HG03457 (cell line): ENCODE measurements at regions not wholly inside any gene's neighbourhood (a gene's known extent, or its start where the extent isn't known, plus 50 kb on each side); places are given as distances from the start of the nearest gene placed in this dataset.

Source experiments
- ATAC-seq: cut with Tn5 transposase; IDR thresholded peaks from one replicate; pipeline ENCODE4 v1.9.1; 2021; ENCODE audit warnings: moderate number of reproducible peaks; ENCODE audit not compliant: unreplicated experiment

- no peak for ATAC-seq
Measured at GRCh38 chr5:96247097-96247701, 185.8 kb downstream of the PCSK1 start.

- ATAC-seq = no peak
Measured at GRCh38 chr5:96245140-96246091, 187.6 kb downstream of the PCSK1 start.

- ATAC-seq = no peak
Measured at GRCh38 chr5:96244696-96245095, 188.4 kb downstream of the PCSK1 start.

GRCh38 chr5:96243862-96244261 is 189.2 kb downstream of the PCSK1 start:
- no peak for ATAC-seq

GRCh38 chr5:96243203-96243602 is 189.8 kb downstream of the PCSK1 start:
- ATAC-seq = no peak

GRCh38 chr5:96242571-96242970 is 190.5 kb downstream of the PCSK1 start:
- ATAC-seq = no peak

GRCh38 chr5:96236831-96237230 is 196.2 kb downstream of the PCSK1 start:
- no peak for ATAC-seq

- no peak for ATAC-seq
Measured at GRCh38 chr5:96236051-96236450, 197.0 kb downstream of the PCSK1 start.

- no peak for ATAC-seq
Measured at GRCh38 chr5:96235008-96235910, 197.8 kb downstream of the PCSK1 start.

- no peak for ATAC-seq
Measured at GRCh38 chr5:96232602-96233001, 200.4 kb downstream of the PCSK1 start.

- no peak for ATAC-seq
Measured at GRCh38 chr5:96229188-96229587, 203.9 kb downstream of the PCSK1 start.

GRCh38 chr5:96228408-96228807 is 204.6 kb downstream of the PCSK1 start:
- no peak for ATAC-seq

- ATAC-seq = no peak
Measured at GRCh38 chr5:96227957-96228356, 205.1 kb downstream of the PCSK1 start.

GRCh38 chr5:96226941-96227552 is 206.0 kb downstream of the PCSK1 start:
- ATAC-seq = no peak

GRCh38 chr5:96222129-96222528 is 210.9 kb downstream of the PCSK1 start:
- ATAC-seq = no peak

GRCh38 chr5:96220610-96221390 is 212.2 kb downstream of the PCSK1 start:
- ATAC-seq = no peak

GRCh38 chr5:96219580-96220281 is 213.3 kb downstream of the PCSK1 start:
- ATAC-seq = no peak

- ATAC-seq = no peak
Measured at GRCh38 chr5:96218653-96219052, 214.4 kb downstream of the PCSK1 start.

- ATAC-seq = no peak
Measured at GRCh38 chr5:96214442-96215197, 218.4 kb downstream of the PCSK1 start.
